Renal cortex interstitium (tissue), 11 donors: ENCODE measurements at regions not wholly inside any gene's neighbourhood (a gene's known extent, or its start where the extent isn't known, plus 50 kb on each side); places are given as distances from the start of the nearest gene placed in this dataset.
"Not testable (repeated sequence)": the region's sequence is repeated elsewhere in the genome, so short reads cannot be mapped to it uniquely, and the experiment has no call there.

Source experiments
- DNase-seq, 11 donors: peaks; one replicate each; pipeline ENCODE4 v3.0.0-alpha.2; 2013; ENCODE audit warnings: low read depth in 9 of 11, low spot score in 4 of 11; ENCODE audit errors: extremely low read depth in 1 of 11

DNA sequence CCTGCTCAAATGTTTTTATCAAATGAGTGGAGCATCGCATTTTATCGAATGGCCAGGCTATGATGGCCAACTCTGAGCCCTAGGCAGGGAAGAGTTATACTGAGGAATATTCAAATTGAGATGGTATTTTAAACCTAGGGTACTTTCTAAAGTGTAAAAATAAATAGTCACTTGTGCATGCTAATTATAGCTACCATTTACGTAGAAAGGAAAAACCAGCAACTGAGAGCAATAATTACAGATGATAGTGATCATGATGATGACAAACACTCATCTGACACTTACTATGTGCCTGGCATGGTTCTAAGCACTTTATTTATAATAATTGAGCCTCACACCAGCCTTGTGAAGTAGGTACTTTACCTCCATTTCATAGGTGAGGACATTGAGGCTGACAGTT is 455.7 kb downstream of the CD83 start:
- DNase-seq, result no peak

GRCh38 chr6:14573703-14574290 is 456.2 kb downstream of the CD83 start:
- DNase-seq, result no peak

- no peak for DNase-seq
Observed at GRCh38 chr6:14575961-14576360, 458.4 kb downstream of the CD83 start.

DNA sequence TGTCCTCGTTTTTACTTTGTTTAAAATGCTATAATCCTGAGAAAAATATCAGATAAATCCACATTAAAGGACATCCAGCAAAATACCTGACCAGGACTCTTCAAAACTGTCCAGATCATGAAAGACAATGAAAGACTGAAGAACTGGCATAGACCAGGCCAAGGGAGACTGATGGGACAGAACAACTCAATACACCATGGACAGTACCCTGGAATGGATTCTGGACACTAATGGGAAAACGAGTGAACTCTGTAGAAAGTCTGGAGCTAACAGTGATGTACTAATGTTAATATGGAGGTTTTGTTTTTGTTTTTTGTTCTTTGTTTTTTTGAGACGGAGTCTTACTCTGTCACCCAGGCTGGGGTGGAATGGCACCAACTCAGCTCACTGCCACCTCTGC is 461.4 kb downstream of the CD83 start:
- DNase-seq, result no peak

- no peak for DNase-seq
Observed at GRCh38 chr6:14582749-14583148, 465.2 kb downstream of the CD83 start.

GRCh38 chr6:14583826-14584225 is 466.3 kb downstream of the CD83 start:
- no peak for DNase-seq

DNA sequence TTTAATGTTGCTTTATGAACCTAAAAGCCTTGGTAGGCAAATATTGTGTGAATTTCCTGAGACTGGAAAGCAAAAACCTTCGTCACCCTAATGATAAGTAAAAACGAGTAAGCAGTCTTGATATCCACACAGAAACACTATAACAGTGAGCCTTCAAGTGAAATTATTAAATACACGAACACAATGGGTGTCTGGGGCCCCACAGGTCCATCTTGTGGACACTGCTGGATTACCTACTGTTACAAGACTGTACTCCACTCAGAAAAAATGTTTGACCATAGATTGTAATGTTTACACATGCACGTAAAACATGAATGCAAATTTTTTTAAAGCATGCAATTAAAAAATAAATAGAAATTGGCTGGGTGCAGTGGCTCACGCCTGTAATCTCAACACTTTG is 466.9 kb downstream of the CD83 start:
- no peak for DNase-seq

DNA sequence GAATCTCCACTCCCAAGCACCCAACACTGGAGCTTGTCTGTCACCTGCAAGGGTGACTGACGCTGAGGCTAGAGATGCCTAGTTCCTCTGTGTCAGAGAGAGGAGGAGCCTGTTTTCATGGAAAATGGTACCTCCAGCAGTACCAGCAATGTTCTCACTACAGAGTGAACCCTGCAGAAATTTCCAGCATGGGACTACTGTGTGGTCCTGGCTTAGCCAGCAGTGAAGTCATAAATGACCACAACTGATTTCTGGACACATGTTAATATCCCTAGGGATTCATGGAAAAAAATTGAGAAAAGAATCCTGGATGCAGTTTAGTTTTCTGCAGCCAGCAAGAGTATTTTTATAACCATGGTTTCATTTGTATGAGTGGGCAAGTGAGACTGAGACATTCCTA is 468.1 kb downstream of the CD83 start:
- DNase-seq, result no peak

GRCh38 chr6:14589175-14589574 is 471.6 kb downstream of the CD83 start:
- no peak for DNase-seq

DNA sequence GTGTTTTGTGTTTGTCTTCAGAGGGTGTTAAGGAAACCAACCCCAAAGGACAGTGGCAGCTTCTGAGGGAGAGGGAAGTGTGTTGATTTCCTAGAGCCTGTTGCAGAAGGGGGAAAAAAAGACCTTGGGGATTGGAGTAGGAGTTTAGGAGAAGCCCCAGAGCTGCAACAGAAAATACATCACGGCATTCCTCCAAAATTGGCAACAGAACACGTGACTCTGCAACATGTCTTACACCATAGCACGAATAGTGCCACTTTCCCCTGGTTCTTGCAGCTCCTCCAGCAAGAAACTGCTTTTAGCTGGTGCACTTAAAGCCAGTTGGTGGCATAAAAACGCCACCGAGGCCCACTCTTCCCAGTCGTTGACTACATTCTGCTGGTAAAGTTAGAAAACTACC is 473.0 kb downstream of the CD83 start:
- no peak for DNase-seq

DNA sequence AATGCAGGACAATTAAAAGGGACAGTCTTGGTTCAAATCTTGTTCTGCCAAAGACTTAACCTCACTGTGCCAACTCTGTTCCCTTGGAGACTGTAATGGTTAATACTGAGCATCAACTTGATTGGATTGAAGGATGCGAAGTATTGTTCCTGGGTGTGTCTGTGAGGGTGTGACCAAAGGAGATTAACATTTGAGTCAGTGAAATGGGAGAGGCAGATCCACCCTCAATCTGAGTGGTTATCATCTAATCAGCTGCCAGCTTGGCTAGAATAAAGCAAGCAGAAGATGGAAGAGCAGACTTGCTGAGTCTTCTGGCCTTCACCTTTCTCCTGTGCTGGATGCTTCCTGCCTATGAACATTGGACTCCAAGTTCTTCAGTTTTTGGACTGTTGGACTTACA is 474.4 kb downstream of the CD83 start:
- DNase-seq, result no peak

- DNase-seq, result no peak
Observed at GRCh38 chr6:14593286-14593685, 475.7 kb downstream of the CD83 start.

GRCh38 chr6:14595751-14596150 is 478.2 kb downstream of the CD83 start:
- DNase-seq, result no peak

GRCh38 chr6:14596410-14596809 is 478.8 kb downstream of the CD83 start:
- no peak for DNase-seq

DNA sequence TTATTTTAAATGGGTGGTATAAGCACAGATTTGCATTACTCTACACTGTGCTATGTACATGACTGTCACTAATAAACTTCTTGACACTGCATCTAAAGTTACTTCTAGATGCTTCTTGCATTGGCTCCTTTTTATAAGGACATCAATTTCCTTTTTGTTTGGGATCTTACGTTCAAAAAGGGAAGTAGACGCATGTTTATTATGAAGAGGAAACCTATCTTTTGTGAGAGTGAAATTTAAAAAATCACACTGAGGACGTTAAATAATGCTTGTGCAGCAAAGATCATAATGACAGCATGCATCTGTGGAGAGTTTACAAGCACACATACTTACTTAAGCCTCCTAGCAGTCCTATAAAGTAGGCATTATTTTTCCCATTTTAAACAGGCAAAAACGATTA is 479.5 kb downstream of the CD83 start:
- no peak for DNase-seq

DNA sequence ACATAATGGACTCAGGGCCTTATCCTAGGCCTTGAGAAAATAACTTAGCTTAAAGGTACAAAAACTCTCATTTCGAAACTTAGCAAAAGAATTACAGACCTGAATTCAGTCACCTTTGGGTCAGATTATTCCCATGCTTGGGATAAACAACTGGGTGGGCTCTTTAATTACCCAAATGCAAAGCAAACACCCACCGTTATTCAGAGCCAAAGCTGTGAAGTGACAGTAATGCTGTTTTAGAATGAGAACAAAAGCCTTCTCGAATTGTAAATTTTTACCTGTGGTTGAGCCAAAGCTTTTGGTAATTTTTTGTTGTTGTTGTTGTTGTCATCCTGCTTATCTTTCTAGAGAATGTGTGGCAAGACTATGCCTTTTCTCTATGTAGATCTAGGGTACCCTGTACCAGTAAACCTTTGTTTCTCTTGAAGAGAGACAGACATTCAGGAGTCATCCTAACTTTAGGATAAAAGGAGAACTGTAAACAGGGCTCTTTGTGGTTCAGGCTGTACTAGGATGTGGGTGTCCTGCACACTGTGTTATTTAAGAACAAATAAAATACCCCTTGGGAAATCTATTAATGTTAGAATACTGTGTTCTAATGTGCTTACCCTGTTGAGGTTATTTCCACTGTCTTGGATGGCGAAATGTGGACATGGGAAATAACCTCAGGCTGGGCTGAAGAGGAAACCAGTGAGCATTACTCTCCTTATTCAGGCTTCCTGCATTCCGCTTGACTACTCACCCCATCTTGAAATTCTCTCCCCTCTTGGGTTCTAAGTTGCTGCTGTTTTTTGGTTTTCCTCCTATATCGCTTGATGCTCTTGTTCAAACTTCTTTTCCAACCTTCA is 480.7 kb downstream of the CD83 start:
- no peak for DNase-seq

- DNase-seq, result not testable (repeated sequence)
Observed at GRCh38 chr6:14600306-14600705, 482.7 kb downstream of the CD83 start.

GRCh38 chr6:14601490-14601889 is 483.9 kb downstream of the CD83 start:
- no peak for DNase-seq

GRCh38 chr6:14606353-14606752 is 488.8 kb downstream of the CD83 start:
- DNase-seq, result no peak

GRCh38 chr6:14610141-14610540 is 492.6 kb downstream of the CD83 start:
- no peak for DNase-seq
